Ovary (tissue), 7 donors: ENCODE measurements at regions not wholly inside any gene's neighbourhood (a gene's known extent, or its start where the extent isn't known, plus 50 kb on each side); places are given as distances from the start of the nearest gene placed in this dataset.

ENCODE experiments used
- DNase-seq, 5 donors: peaks; one replicate each; pipeline ENCODE4 v3.0.0-alpha.2; 2019 to 2020
- H3K27ac ChIP-seq, 2 donors: fragments of 200-600 bp; one replicate each; pipeline versions ENCODE4 v1.5.1 to v1.8.0; 2019 to 2022
- H3K27me3 ChIP-seq: fragments of 200-600 bp; one replicate; pipeline ENCODE4 v1.8.0; 2022
- H3K36me3 ChIP-seq: fragments of 200-600 bp; sonication (generic); one replicate; pipeline ENCODE4 v1.5.1; 2019
- H3K4me1 ChIP-seq: one replicate; pipeline ENCODE4 v1.8.1; 2013; ENCODE audit warnings: mild to moderate bottlenecking, moderate library complexity; ENCODE audit not compliant: insufficient read depth
- H3K4me3 ChIP-seq: fragments of 200-600 bp; sonication (generic); one replicate; pipeline ENCODE4 v1.5.1; 2017
- H3K9me3 ChIP-seq, 2 donors: fragments of 200-600 bp in 1 of 2; sonication (generic) in 1 of 2; one replicate each; pipeline versions ENCODE4 v1.5.1 to v1.8.1; 2013 to 2019; ENCODE audit warnings: mild to moderate bottlenecking in 1 of 2, moderate library complexity in 1 of 2
- EP300 ChIP-seq: sonication (generic); formaldehyde crosslinking; IDR thresholded peaks from one replicate; pipeline ENCODE4 v1.6.1; 2017; ENCODE audit warnings: antibody characterized with exemption
- POLR2A ChIP-seq: fragments of 450-650 bp; IDR thresholded peaks from one replicate; pipeline ENCODE4 v1.6.1; 2017; ENCODE audit warnings: antibody characterized with exemption, mild to moderate bottlenecking, moderate library complexity
- WGBS, 3 donors: extraction: QIAGEN DNeasy Blood & Tissue Kit in 1 of 3; methylation state at CpG; one replicate each; pipeline versions ENCODE4 v1.1.5 to v1.1.7; 2013 to 2017; 5-methylcytosine and 5-hydroxymethylcytosine counted together
- intact Hi-C, 4 donors: fragments of 100-400 bp; cut with DNase I; formaldehyde crosslinking; loops; one replicate each; pipeline versions ENCODE4 v1.11.0 to v1.15.1; 2022 to 2023
- TF ChIP-seq, protein P1 (sequence below), 3 donors: fragments of 450-650 bp in 2 of 3; fragments of 200-600 bp in 1 of 3; IDR thresholded peaks; one replicate each; pipeline versions ENCODE4 v1.5.1 to v1.8.0; 2016 to 2022; ENCODE audit warnings: antibody characterized with exemption in 3 of 3, mild to moderate bottlenecking in 1 of 3
- donor health status: DM: no; HTN: no; CAD: no; lungs with moderate emphysema.
- donor health status: DM: no; HTN: no; CAD: no.
- donor health status: Bipolar disorder and iron deficiency.
- donor health status: DM: no; HTN: no; CAD: no.
- donor health status: DM: yes; HTN: yes; CAD: no.

GRCh38 chr4:180483036-180483435, 1760.2 kb upstream of the TENM3 start:
- Histone ChIP-seq H3K36me3 (no peaks in the 10 kb centered on the region), H3K27ac (no peak overlapping the region), H3K27me3 (no peaks in the 10 kb centered on the region), H3K4me1 (no peaks in the 10 kb centered on the region), H3K9me3 (no peaks in the 10 kb centered on the region), H3K4me3 (no peak overlapping the region)
- DNase-seq = no peak
- WGBS, 3 donors = 23 to 46% (median 40%) methylated on average over 1 of the region's 1 CpG
- intact Hi-C loops = no loop called here
- TF ChIP-seq EP300 (no peak), POLR2A (no peak)
- TF ChIP-seq, protein P1, sequence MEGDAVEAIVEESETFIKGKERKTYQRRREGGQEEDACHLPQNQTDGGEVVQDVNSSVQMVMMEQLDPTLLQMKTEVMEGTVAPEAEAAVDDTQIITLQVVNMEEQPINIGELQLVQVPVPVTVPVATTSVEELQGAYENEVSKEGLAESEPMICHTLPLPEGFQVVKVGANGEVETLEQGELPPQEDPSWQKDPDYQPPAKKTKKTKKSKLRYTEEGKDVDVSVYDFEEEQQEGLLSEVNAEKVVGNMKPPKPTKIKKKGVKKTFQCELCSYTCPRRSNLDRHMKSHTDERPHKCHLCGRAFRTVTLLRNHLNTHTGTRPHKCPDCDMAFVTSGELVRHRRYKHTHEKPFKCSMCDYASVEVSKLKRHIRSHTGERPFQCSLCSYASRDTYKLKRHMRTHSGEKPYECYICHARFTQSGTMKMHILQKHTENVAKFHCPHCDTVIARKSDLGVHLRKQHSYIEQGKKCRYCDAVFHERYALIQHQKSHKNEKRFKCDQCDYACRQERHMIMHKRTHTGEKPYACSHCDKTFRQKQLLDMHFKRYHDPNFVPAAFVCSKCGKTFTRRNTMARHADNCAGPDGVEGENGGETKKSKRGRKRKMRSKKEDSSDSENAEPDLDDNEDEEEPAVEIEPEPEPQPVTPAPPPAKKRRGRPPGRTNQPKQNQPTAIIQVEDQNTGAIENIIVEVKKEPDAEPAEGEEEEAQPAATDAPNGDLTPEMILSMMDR (IDR thresholded peaks at IDR 0.05) = no peak

DNA sequence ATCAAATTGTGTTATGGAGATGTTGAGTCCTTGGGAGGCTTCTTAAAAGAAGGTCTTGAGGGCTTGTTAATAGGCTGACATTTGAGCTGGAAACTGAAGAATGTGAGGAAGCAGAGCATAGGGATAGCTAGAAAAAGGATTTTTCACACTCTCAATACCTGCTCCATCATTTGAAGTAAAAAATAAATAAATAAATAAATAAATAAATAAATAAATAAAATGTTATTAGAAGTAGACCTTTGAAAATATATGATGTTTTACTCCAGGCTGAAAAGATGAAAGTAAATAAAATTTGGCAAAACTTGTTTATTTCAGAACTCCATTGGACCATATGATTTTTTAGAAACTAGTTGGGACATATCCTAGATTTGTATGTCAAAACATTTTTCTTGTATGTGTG, 1757.8 kb upstream of the TENM3 start:
- Histone ChIP-seq H3K27ac (no peak overlapping the region), H3K36me3 (no peaks in the 10 kb centered on the region), H3K4me1 (no peaks in the 10 kb centered on the region), H3K9me3 (no peaks in the 10 kb centered on the region), H3K4me3 (no peak overlapping the region), H3K27me3 (no peaks in the 10 kb centered on the region)
- DNase-seq = no peak
- intact Hi-C loops = no loop called here
- TF ChIP-seq EP300 = no peak
- no peak for TF ChIP-seq POLR2A
- TF ChIP-seq, protein P1 (IDR thresholded peaks at IDR 0.05) = no peak

DNA sequence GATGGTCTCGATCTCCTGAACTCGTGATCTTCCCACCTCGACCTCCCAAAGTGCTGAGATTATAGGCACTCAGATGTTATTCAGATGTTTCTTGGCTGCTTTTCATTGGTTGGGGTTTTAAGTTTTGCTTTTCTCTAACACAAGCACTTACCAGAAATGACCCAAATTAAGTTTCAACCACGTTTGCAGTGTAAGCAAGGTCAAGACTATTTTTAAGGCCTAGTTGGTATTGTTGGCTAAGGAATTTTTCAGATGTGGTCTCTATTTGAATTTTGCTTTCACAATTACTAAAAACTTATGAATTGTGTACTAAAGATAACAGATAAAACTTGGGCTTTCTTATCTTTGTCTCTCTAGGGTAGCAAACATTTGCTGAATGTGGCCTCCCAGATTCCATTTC, 1756.9 kb upstream of the TENM3 start:
- intact Hi-C loops = no loop called here
- Histone ChIP-seq H3K4me1 (no peaks in the 10 kb centered on the region), H3K9me3 (no peaks in the 10 kb centered on the region), H3K27ac (no peak overlapping the region), H3K27me3 (no peaks in the 10 kb centered on the region), H3K4me3 (no peak overlapping the region), H3K36me3 (no peaks in the 10 kb centered on the region)
- 69 to 75% (median 73%) methylated on average over 4 of the region's 4 CpGs for WGBS, 3 donors
- no peak for TF ChIP-seq EP300
- TF ChIP-seq, protein P1 (IDR thresholded peaks at IDR 0.05) = no peak
- no peak for TF ChIP-seq POLR2A
- no peak for DNase-seq

- Histone ChIP-seq H3K27me3 (no peaks in the 10 kb centered on the region), H3K36me3 (no peaks in the 10 kb centered on the region), H3K9me3 (no peaks in the 10 kb centered on the region), H3K4me1 (no peaks in the 10 kb centered on the region), H3K4me3 (no peak overlapping the region), H3K27ac (no peak overlapping the region)
- intact Hi-C loops = no loop called here
- TF ChIP-seq POLR2A (no peak), EP300 (no peak)
- TF ChIP-seq, protein P1 (IDR thresholded peaks at IDR 0.05) = no peak
- DNase-seq = no peak
Observed at GRCh38 chr4:180489787-180490186, 1753.4 kb upstream of the TENM3 start.

GRCh38 chr4:180491210-180491609, 1752.0 kb upstream of the TENM3 start:
- DNase-seq = no peak
- H3K27me3 ChIP-seq = no peaks in the 10 kb centered on the region
- H3K36me3 ChIP-seq = no peaks in the 10 kb centered on the region
- TF ChIP-seq EP300 (no peak), POLR2A (no peak)
- TF ChIP-seq, protein P1 (IDR thresholded peaks at IDR 0.05) = no peak
- H3K4me3 ChIP-seq = no peak overlapping the region
- H3K27ac ChIP-seq = no peak overlapping the region
- WGBS, 3 donors = 82 to 89% (median 87%) methylated on average over 2 of the region's 2 CpGs
- intact Hi-C loops = no loop called here
- no peaks in the 10 kb centered on the region for H3K9me3 ChIP-seq
- no peaks in the 10 kb centered on the region for H3K4me1 ChIP-seq
